MM.1S (cell line): ENCODE measurements at regions not wholly inside any gene's neighbourhood (a gene's known extent, or its start where the extent isn't known, plus 50 kb on each side); places are given as distances from the start of the nearest gene placed in this dataset.

Source experiments
- DNase-seq: peaks from one replicate; pipeline ENCODE4 v3.0.0-alpha.2; 2015
- H2AFZ ChIP-seq: fragments of 300-600 bp; sonication (generic); 2 replicates; pipeline ENCODE4 v1.6.0; 2016; ENCODE audit warnings: antibody characterized with exemption, low read length
- H3F3A ChIP-seq: fragments of 300-600 bp; sonication (generic); 2 replicates; pipeline ENCODE4 v1.6.1; 2016; ENCODE audit warnings: mild to moderate bottlenecking, antibody characterized with exemption, low read length, moderate library complexity, mixed read lengths; ENCODE audit not compliant: insufficient read depth
- H3K27ac ChIP-seq: fragments of 300-600 bp; sonication (generic); 2 replicates; pipeline ENCODE4 v1.5.1; 2016; ENCODE audit warnings: mild to moderate bottlenecking, low read length
- H3K27me3 ChIP-seq: fragments of 300-600 bp; sonication (generic); replicated peaks from 2 replicates; pipeline ENCODE4 v1.6.0; 2016; ENCODE audit warnings: low read length; ENCODE audit not compliant: insufficient read depth
- H3K36me3 ChIP-seq: fragments of 300-600 bp; sonication (generic); replicated peaks from 2 replicates; pipeline ENCODE4 v1.6.1; 2016; ENCODE audit warnings: mild to moderate bottlenecking, low read length, mixed read lengths; ENCODE audit not compliant: insufficient read depth
- H3K4me1 ChIP-seq: fragments of 300-600 bp; sonication (generic); 2 replicates; pipeline ENCODE4 v1.6.1; 2016; ENCODE audit warnings: low read length, mixed read lengths
- H3K4me2 ChIP-seq: fragments of 300-600 bp; sonication (generic); 2 replicates; pipeline ENCODE4 v1.6.0; 2016; ENCODE audit warnings: low read depth, low read length
- H3K4me3 ChIP-seq: fragments of 300-600 bp; sonication (generic); 2 replicates; pipeline ENCODE4 v1.5.1; 2016; ENCODE audit warnings: low read length, mixed read lengths
- H3K79me2 ChIP-seq: fragments of 300-600 bp; sonication (generic); 2 replicates; pipeline ENCODE4 v1.6.1; 2016; ENCODE audit warnings: mixed run types, low read length, mixed read lengths
- H3K9ac ChIP-seq: fragments of 300-600 bp; sonication (generic); 2 replicates; pipeline ENCODE4 v1.6.1; 2016; ENCODE audit warnings: low read length, mixed read lengths
- H3K9me2 ChIP-seq: fragments of 300-600 bp; sonication (generic); replicated peaks from 2 replicates; pipeline ENCODE4 v1.6.1; 2016; ENCODE audit warnings: mild to moderate bottlenecking, low read length, mixed read lengths; ENCODE audit not compliant: insufficient read depth
- H3K9me3 ChIP-seq: fragments of 300-600 bp; sonication (generic); replicated peaks from 2 replicates; pipeline ENCODE4 v1.6.1; 2016; ENCODE audit warnings: mild to moderate bottlenecking, low read length, mixed read lengths; ENCODE audit not compliant: insufficient read depth
- H4K20me1 ChIP-seq: fragments of 300-600 bp; sonication (generic); 2 replicates; pipeline ENCODE4 v1.6.1; 2016; ENCODE audit warnings: mild to moderate bottlenecking, low read length, moderate library complexity, mixed read lengths; ENCODE audit not compliant: insufficient read depth
- CTCF ChIP-seq: fragments of 300-600 bp; sonication (generic); IDR thresholded peaks from 2 replicates; pipeline ENCODE4 v1.5.1; 2016; ENCODE audit warnings: antibody characterized with exemption, low read length, mixed read lengths
- EZH2 ChIP-seq: fragments of 300-600 bp; sonication (generic); optimal IDR thresholded peaks from 2 replicates; pipeline ENCODE3; 2017; ENCODE audit warnings: low read depth, mild to moderate bottlenecking, antibody characterized with exemption, low read length, mixed read lengths
- EZH2phosphoT487 ChIP-seq: fragments of 300-600 bp; sonication (generic); IDR thresholded peaks from 2 replicates; pipeline ENCODE4 v1.6.1; 2018; ENCODE audit warnings: antibody characterized with exemption, low read length

- Histone ChIP-seq H2AFZ (no peak overlapping the region), H3K36me3 (no peaks in the 10 kb centered on the region), H3K4me1 (no peaks in the 10 kb centered on the region), H3K9ac (no peak overlapping the region), H3K9me3 (no peaks in the 10 kb centered on the region), H4K20me1 (no peaks in the 10 kb centered on the region; the same call in 1 of the 2 replicates), H3K4me2 (no peak overlapping the region), H3K27me3 (peaks cover 76% of the 10 kb centered on the region), H3F3A (no peaks in the 10 kb centered on the region), H3K27ac (no peak overlapping the region), H3K4me3 (no peak overlapping the region), H3K79me2 (no peaks in the 10 kb centered on the region), H3K9me2 (no peaks in the 10 kb centered on the region)
- DNase-seq = no peak
- TF ChIP-seq EZH2phosphoT487 (no peak), EZH2 (no peak), CTCF (no peak)
These were observed 133.8 kb upstream of the UNC5B start for GRCh38 chr10:71078454-71079145.

DNA sequence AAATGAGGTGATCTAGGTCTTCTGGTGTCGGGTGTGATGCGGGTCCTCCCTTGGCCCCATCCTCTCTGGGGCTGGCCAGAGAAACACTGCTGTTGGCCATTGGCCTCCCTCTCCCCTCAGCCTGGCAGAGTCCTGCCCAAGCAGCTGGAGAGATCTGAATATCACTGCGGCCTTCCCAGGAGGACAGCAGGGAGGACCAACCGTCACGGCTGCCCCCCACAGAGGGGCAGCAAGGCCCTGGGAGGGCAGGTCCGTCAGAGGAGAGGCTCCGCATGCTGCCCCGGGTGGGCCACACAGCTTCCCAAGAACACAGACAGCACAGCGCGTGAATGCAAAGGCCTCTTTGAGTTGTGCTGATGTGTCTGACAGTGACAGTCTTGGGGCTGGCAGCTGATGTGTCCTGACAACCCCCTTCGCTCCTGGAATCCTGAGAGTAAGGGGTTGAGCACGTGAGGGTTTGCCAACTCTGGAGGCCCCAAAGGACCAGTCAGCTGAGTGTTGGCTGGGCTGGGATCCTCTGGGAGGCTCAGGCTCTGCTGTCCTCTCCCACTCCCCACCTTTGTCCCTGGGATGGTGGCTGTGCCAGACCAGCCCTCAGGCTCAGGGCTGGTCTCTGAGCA lies 132.5 kb upstream of the UNC5B start:
- Histone ChIP-seq H3K79me2 (no peaks in the 10 kb centered on the region), H3K4me1 (no peaks in the 10 kb centered on the region), H3K27ac (no peak overlapping the region), H3K9me3 (no peaks in the 10 kb centered on the region), H3K9me2 (no peaks in the 10 kb centered on the region), H3K4me2 (no peak overlapping the region), H3F3A (no peaks in the 10 kb centered on the region), H3K9ac (no peak overlapping the region), H2AFZ (no peak overlapping the region), H3K36me3 (no peaks in the 10 kb centered on the region), H3K27me3 (peaks cover 65% of the 10 kb centered on the region), H3K4me3 (no peak overlapping the region), H4K20me1 (no peaks in the 10 kb centered on the region; the same call in 1 of the 2 replicates)
- TF ChIP-seq EZH2phosphoT487 = no peak
- no peak for TF ChIP-seq EZH2
- TF ChIP-seq CTCF = no peak
- no peak for DNase-seq

DNA sequence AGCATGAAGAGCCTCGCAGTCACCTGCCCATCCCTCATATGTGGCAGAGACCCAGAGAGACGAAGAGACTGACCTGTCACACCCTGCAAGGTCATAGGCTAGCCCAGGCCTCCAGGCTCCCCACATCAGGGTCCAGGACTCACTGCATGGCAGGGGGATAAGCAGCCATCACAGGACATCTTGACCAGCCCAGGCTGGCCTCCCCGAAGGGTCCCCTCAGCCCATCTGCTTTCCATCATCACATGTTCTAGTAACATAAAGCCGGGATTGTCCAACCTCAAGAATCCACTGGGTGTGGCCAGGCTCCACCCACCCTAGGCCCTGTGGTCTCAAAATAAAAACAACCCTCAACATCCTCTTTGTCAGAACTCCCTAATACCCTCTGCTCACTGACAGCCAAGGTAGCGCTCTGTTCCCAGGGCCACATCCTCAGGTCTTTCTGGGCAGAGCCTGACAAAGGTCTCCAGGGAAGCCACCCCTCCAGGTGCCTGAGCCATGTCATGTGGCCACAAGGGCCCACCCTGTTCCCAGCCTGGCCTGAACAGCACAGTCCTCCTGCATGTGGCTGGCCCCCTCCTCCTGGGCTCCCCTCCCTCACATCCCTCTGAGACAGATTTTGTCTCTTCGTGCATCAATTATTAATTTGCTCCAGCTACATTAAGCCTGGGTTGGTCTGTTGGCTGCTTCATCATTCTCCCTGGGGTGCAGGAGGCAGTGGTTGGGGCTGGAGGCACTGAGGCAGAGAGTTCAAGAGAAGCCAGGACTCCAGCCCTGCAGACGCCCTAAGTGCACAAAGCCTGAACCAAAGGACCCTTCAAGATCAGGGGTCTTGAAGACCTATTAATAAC lies 131.8 kb upstream of the UNC5B start:
- Histone ChIP-seq H3K79me2 (no peaks in the 10 kb centered on the region), H3K4me3 (no peak overlapping the region), H3K9ac (no peak overlapping the region), H3K27me3 (peaks cover 59% of the 10 kb centered on the region; the same call in 1 of the 2 replicates), H3K9me3 (no peaks in the 10 kb centered on the region), H3K4me1 (no peaks in the 10 kb centered on the region), H3K9me2 (no peaks in the 10 kb centered on the region), H4K20me1 (no peaks in the 10 kb centered on the region), H3F3A (no peaks in the 10 kb centered on the region), H3K4me2 (no peak overlapping the region), H2AFZ (no peak overlapping the region), H3K27ac (no peak overlapping the region), H3K36me3 (no peaks in the 10 kb centered on the region)
- no peak for TF ChIP-seq CTCF
- no peak for TF ChIP-seq EZH2phosphoT487
- no peak for TF ChIP-seq EZH2
- DNase-seq = no peak
